Parathyroid adenoma (tissue), 2 donors: ENCODE measurements at regions not wholly inside any gene's neighbourhood (a gene's known extent, or its start where the extent isn't known, plus 50 kb on each side); places are given as distances from the start of the nearest gene placed in this dataset.

Experiments used
- H2AFZ ChIP-seq: fragments of 300-600 bp; sonication (generic); one replicate; pipeline ENCODE4 v1.7.0; 2017; ENCODE audit warnings: antibody characterized with exemption, mild to moderate bottlenecking
- H3K27ac ChIP-seq: fragments of 300-600 bp; sonication (generic); one replicate; pipeline ENCODE4 v1.7.0; 2017
- H3K27me3 ChIP-seq: fragments of 300-600 bp; sonication (generic); one replicate; pipeline ENCODE4 v1.7.0; 2017; ENCODE audit warnings: low read length; ENCODE audit not compliant: control insufficient read depth, insufficient read depth
- H3K36me3 ChIP-seq: fragments of 300-600 bp; sonication (generic); one replicate; pipeline ENCODE4 v1.7.0; 2017; ENCODE audit warnings: low read length; ENCODE audit not compliant: control insufficient read depth, insufficient read depth
- H3K4me1 ChIP-seq: fragments of 300-600 bp; sonication (generic); one replicate; pipeline ENCODE4 v1.7.0; 2017; ENCODE audit warnings: control low read depth
- H3K4me2 ChIP-seq: fragments of 300-600 bp; sonication (generic); one replicate; pipeline ENCODE4 v1.7.0; 2017; ENCODE audit warnings: low read length
- H3K4me3 ChIP-seq: fragments of 300-600 bp; sonication (generic); one replicate; pipeline ENCODE4 v1.7.0; 2017; ENCODE audit warnings: low read depth, low read length
- H3K79me2 ChIP-seq: fragments of 300-600 bp; sonication (generic); one replicate; pipeline ENCODE4 v1.7.0; 2017; ENCODE audit warnings: control low read depth
- H3K9ac ChIP-seq: fragments of 300-600 bp; sonication (generic); one replicate; pipeline ENCODE4 v1.7.0; 2017; ENCODE audit warnings: mild to moderate bottlenecking
- H3K9me3 ChIP-seq: fragments of 300-600 bp; sonication (generic); one replicate; pipeline ENCODE4 v1.7.0; 2017; ENCODE audit warnings: low read length; ENCODE audit not compliant: control insufficient read depth
- TF ChIP-seq, protein P1 (sequence below): fragments of 300-600 bp; sonication (generic); IDR thresholded peaks from one replicate; pipeline ENCODE4 v1.7.0; 2017; ENCODE audit warnings: antibody characterized with exemption, mild to moderate bottlenecking
- donor health status: primary hyperparathyroidism.

DNA sequence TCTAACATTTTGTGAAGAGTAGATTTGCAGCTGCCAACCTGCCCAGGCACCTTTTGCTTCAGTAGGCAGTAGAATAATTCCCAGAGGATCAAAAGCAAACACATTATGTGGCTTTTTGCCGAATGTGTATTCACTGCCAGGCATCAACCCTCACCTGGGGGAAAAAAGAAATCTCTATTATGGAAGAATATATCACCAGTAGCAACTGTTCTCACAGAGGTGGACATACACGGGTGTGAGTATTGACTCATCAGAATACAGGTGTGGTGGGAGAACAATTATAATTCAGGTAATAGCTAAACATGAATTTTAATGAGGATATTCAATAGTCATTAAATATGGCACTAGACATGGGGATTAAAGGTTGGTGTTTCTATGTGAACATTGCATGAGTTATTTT lies 910.7 kb downstream of the TFAP2A start:
- Histone ChIP-seq H3K4me3 (no peak overlapping the region), H2AFZ (no peak overlapping the region), H3K36me3 (no peaks in the 10 kb centered on the region), H3K9ac (no peak overlapping the region), H3K9me3 (no peaks in the 10 kb centered on the region), H3K4me2 (no peak overlapping the region), H3K79me2 (no peaks in the 10 kb centered on the region), H3K27ac (no peak overlapping the region), H3K27me3 (no peaks in the 10 kb centered on the region), H3K4me1 (no peaks in the 10 kb centered on the region)
- TF ChIP-seq, protein P1, sequence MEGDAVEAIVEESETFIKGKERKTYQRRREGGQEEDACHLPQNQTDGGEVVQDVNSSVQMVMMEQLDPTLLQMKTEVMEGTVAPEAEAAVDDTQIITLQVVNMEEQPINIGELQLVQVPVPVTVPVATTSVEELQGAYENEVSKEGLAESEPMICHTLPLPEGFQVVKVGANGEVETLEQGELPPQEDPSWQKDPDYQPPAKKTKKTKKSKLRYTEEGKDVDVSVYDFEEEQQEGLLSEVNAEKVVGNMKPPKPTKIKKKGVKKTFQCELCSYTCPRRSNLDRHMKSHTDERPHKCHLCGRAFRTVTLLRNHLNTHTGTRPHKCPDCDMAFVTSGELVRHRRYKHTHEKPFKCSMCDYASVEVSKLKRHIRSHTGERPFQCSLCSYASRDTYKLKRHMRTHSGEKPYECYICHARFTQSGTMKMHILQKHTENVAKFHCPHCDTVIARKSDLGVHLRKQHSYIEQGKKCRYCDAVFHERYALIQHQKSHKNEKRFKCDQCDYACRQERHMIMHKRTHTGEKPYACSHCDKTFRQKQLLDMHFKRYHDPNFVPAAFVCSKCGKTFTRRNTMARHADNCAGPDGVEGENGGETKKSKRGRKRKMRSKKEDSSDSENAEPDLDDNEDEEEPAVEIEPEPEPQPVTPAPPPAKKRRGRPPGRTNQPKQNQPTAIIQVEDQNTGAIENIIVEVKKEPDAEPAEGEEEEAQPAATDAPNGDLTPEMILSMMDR = no peak

DNA sequence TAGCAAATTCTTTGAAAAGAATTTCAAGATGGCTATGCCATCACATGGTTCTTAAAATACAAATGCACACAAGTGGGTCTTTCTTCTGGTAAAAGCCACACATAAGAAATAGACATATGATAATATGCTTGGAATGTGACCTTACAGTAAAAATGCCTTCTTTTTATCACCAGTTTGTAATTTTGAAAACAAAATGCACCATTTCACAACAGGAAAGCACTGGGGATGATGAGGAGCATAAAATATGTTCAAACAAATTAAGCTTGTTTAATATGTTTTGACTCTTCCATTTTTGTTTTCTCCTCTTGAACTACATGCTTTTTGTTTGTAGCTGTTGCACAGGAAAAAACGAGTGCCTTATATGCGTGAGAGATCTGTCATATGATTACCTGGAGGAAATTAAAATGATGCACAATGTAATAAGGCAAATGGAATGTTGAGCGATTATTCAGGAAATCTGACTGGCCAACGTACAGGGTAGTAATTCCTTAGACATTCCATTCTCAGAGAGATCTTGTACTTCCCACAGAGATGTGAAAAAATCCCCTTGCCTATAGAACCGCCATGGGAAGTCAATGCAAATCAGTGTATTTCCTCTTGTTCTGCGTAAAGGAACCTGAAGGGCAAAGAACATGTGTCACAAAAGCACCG lies 911.6 kb downstream of the TFAP2A start:
- no peaks in the 10 kb centered on the region for H3K27me3 ChIP-seq
- H2AFZ ChIP-seq = no peak overlapping the region
- H3K4me2 ChIP-seq = no peak overlapping the region
- no peaks in the 10 kb centered on the region for H3K36me3 ChIP-seq
- H3K79me2 ChIP-seq = no peaks in the 10 kb centered on the region
- H3K4me3 ChIP-seq = no peak overlapping the region
- no peaks in the 10 kb centered on the region for H3K9me3 ChIP-seq
- H3K4me1 ChIP-seq = no peaks in the 10 kb centered on the region
- H3K27ac ChIP-seq = no peak overlapping the region
- TF ChIP-seq, protein P1 = no peak
- H3K9ac ChIP-seq = no peak overlapping the region

DNA sequence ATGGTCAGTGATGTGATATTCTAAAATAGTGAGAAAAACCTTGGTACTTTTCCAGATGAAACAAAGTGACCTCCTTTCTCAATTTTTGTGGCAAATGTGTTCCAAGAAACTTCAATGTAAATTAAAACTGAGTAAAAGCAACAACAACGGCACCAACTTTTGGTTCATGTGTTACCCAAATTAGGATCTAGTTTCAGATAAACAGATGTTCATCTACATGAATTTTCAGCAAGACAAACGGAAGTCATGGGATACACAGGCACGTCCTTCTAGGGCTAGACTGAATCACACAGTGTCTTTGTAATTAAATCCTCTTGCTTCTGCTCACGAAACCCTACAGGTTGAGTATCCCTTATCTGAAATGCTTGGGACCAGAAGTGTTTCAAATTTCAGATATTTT lies 915.2 kb downstream of the TFAP2A start:
- no peak overlapping the region for H3K4me2 ChIP-seq
- H3K9ac ChIP-seq = no peak overlapping the region
- TF ChIP-seq, protein P1 = no peak
- no peaks in the 10 kb centered on the region for H3K36me3 ChIP-seq
- no peak overlapping the region for H3K4me3 ChIP-seq
- H2AFZ ChIP-seq = no peak overlapping the region
- no peaks in the 10 kb centered on the region for H3K4me1 ChIP-seq
- no peaks in the 10 kb centered on the region for H3K27me3 ChIP-seq
- no peak overlapping the region for H3K27ac ChIP-seq
- no peaks in the 10 kb centered on the region for H3K79me2 ChIP-seq
- no peaks in the 10 kb centered on the region for H3K9me3 ChIP-seq

DNA sequence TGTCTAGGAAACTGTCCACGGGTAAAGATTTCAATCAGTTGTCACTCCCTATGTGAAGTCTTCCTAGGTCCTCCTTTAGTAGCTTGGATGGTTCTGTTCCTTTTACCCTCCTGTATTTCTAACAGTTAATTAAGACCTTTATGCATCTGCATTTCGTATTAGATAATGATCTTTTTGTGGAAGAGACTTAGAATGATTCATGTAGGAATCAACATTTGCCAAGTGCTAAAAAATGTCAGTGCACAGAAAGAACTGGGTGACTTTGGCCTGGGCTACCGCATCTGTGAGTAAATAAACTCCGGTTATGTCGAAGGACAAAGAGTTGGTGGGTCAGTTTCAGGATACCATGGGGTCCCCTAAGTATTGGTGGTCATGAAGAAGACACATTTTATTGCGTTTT lies 918.0 kb downstream of the TFAP2A start:
- TF ChIP-seq, protein P1 = no peak
- H2AFZ ChIP-seq = no peak overlapping the region
- no peaks in the 10 kb centered on the region for H3K9me3 ChIP-seq
- H3K79me2 ChIP-seq = no peaks in the 10 kb centered on the region
- no peak overlapping the region for H3K4me2 ChIP-seq
- no peaks in the 10 kb centered on the region for H3K4me1 ChIP-seq
- no peak overlapping the region for H3K4me3 ChIP-seq
- no peaks in the 10 kb centered on the region for H3K36me3 ChIP-seq
- H3K27ac ChIP-seq = no peak overlapping the region
- H3K27me3 ChIP-seq = no peaks in the 10 kb centered on the region
- no peak overlapping the region for H3K9ac ChIP-seq

DNA sequence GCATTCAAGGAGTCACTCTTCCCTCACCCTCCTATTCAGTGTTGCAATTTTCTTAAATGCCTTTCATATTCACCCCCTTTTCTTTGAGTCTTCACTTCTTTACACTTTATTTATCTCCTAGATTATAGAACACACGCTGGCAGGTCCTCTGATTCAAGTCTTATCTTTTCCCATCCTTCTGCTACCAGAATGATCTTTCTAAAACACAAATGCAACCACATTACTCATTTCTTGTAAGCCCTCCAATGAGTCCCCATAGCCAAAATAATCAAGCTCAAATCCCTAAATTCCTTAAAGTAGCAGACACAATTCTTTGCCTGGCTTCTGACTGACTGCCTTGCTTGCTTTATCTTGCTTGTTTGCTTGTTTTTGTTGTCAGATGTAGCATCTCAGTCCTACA lies 920.0 kb downstream of the TFAP2A start:
- no peak overlapping the region for H3K4me3 ChIP-seq
- no peaks in the 10 kb centered on the region for H3K4me1 ChIP-seq
- H3K4me2 ChIP-seq = no peak overlapping the region
- no peaks in the 10 kb centered on the region for H3K36me3 ChIP-seq
- H3K27ac ChIP-seq = no peak overlapping the region
- H3K9me3 ChIP-seq = no peaks in the 10 kb centered on the region
- H3K79me2 ChIP-seq = no peaks in the 10 kb centered on the region
- no peaks in the 10 kb centered on the region for H3K27me3 ChIP-seq
- TF ChIP-seq, protein P1 = no peak
- H2AFZ ChIP-seq = no peak overlapping the region
- H3K9ac ChIP-seq = no peak overlapping the region
